Endothelial cell of umbilical vein (primary cell): ENCODE measurements at regions not wholly inside any gene's neighbourhood (a gene's known extent, or its start where the extent isn't known, plus 50 kb on each side); places are given as distances from the start of the nearest gene placed in this dataset.
A peak's percentile ranks its signal among the peaks of the same experiment; 100 is the strongest.

Experiments
- BruUV-seq: library from RNA; stranded (reverse); fragments of 400-500 nt; replicated peaks from 2 replicates; lab custom pipeline; 2021; lab: Mats Ljungman, UMichigan
- CTCF ChIA-PET: fragments of 300-600, 350-600 bp; sonication (Branson Sonifier 250); formaldehyde crosslinking; loops from one replicate; lab custom pipeline; 2021; ENCODE audit warnings: antibody characterized with exemption, inconsistent platforms; lab: Charles Lee
- POLR2A ChIA-PET: fragments of 300-600, 350-600 bp; sonication (Branson Sonifier 250); formaldehyde crosslinking; loops from one replicate; lab custom pipeline; 2021; ENCODE audit warnings: antibody characterized with exemption, inconsistent platforms; lab: Charles Lee
- DNase-seq: peaks from one replicate; pipeline ENCODE4 v3.0.0-alpha.2; 2011; ENCODE audit warnings: low read depth, low spot score
- FAIRE-seq: peaks from 2 replicates; lab custom pipeline; 2011; peaks lifted over from hg19 to GRCh38; lab: Jason Lieb, UNC
- H2AFZ ChIP-seq: 2 replicates; pipeline ENCODE4 v1.6.0; 2012; ENCODE audit warnings: low read depth, low read length, control low read depth, inconsistent platforms
- H3K27ac ChIP-seq: 2 replicates; pipeline ENCODE4 v1.5.1; 2011; ENCODE audit warnings: low read depth, mild to moderate bottlenecking, control low read depth, low read length, moderate library complexity; ENCODE audit not compliant: insufficient read depth
- H3K27me3 ChIP-seq, 2 experiments: 2 replicates each; pipeline versions ENCODE4 v1.6.0 to v1.6.1; 2011; ENCODE audit warnings: low read length in 2 of 2, mixed read lengths in 1 of 2; ENCODE audit not compliant: control insufficient read depth in 2 of 2, insufficient read depth in 2 of 2
- H3K36me3 ChIP-seq, 2 experiments: 2 replicates in 1 of 2; 3 replicates in 1 of 2; pipeline ENCODE4 v1.5.1; 2011; ENCODE audit warnings: low read length in 2 of 2, mild to moderate bottlenecking in 1 of 2, moderate library complexity in 1 of 2; ENCODE audit not compliant: control insufficient read depth in 2 of 2, insufficient read depth in 2 of 2; ENCODE audit errors: extremely low read depth in 1 of 2
- H3K4me1 ChIP-seq: 3 replicates; pipeline ENCODE4 v1.5.1; 2011; ENCODE audit warnings: mild to moderate bottlenecking, low read length; ENCODE audit not compliant: control insufficient read depth, insufficient read depth; ENCODE audit errors: extremely low read depth
- H3K4me2 ChIP-seq: 2 replicates; pipeline ENCODE4 v1.6.1; 2011; ENCODE audit warnings: low read length, control low read depth, mixed read lengths; ENCODE audit not compliant: insufficient read depth
- H3K4me3 ChIP-seq, 3 experiments: fragments of 200-600 bp in 1 of 3; sonication (generic), shearing (Covaris generic) in 1 of 3; replicated peaks in 1 of 3; 2 replicates each; pipeline ENCODE4 v1.5.1; 2011 to 2016; ENCODE audit warnings: control low read depth in 3 of 3, low read length in 3 of 3, mild to moderate bottlenecking in 2 of 3, inconsistent platforms in 1 of 3, low read depth in 1 of 3, moderate library complexity in 1 of 3; ENCODE audit not compliant: insufficient read depth in 1 of 3
- H3K79me2 ChIP-seq: 2 replicates; pipeline ENCODE4 v1.6.0; 2012; ENCODE audit warnings: low read length, inconsistent platforms; ENCODE audit not compliant: control insufficient read depth, insufficient read depth
- H3K9ac ChIP-seq: replicated peaks from 2 replicates; pipeline ENCODE3; 2011; ENCODE audit warnings: low read length, control low read depth; ENCODE audit not compliant: insufficient read depth; ENCODE audit errors: extremely low read depth
- H3K9me1 ChIP-seq: replicated peaks from 3 replicates; pipeline ENCODE4 v1.6.0; 2011; ENCODE audit warnings: mild to moderate bottlenecking, low read length; ENCODE audit not compliant: control insufficient read depth, insufficient read depth; ENCODE audit errors: extremely low read depth
- H3K9me3 ChIP-seq: replicated peaks from 2 replicates; pipeline ENCODE4 v1.5.1; 2012; ENCODE audit warnings: low read length, inconsistent platforms; ENCODE audit not compliant: control insufficient read depth, insufficient read depth
- H4K20me1 ChIP-seq: replicated peaks from 2 replicates; pipeline ENCODE3; 2011; ENCODE audit warnings: mild to moderate bottlenecking, low read length; ENCODE audit not compliant: control insufficient read depth, insufficient read depth; ENCODE audit errors: extremely low read depth
- FOS ChIP-seq: IDR thresholded peaks from 2 replicates; pipeline ENCODE4 v1.6.1; 2011; ENCODE audit warnings: mild to moderate bottlenecking, low read length, moderate library complexity, borderline replicate concordance; ENCODE audit not compliant: insufficient read depth
- GATA2 ChIP-seq: IDR thresholded peaks from 2 replicates; pipeline ENCODE4 v1.7.0; 2011; ENCODE audit warnings: low read depth, mild to moderate bottlenecking, moderate library complexity, mixed read lengths, low read length; ENCODE audit not compliant: insufficient read length, insufficient read depth
- JUN ChIP-seq: IDR thresholded peaks from 2 replicates; pipeline ENCODE4 v1.6.1; 2011; ENCODE audit warnings: borderline replicate concordance, low read depth; ENCODE audit not compliant: insufficient read length, insufficient read depth
- MYC ChIP-seq: IDR thresholded peaks from one replicate; pipeline ENCODE4 v1.6.1; 2011; ENCODE audit warnings: mild to moderate bottlenecking, low read depth, low read length
- POLR2A ChIP-seq: IDR thresholded peaks from 2 replicates; pipeline ENCODE4 v1.6.1; 2012; ENCODE audit warnings: low read depth, mild to moderate bottlenecking, control low read depth, low read length
- dilution Hi-C: fragments of 300-500 bp; cut with MboI; formaldehyde crosslinking; loops from one replicate; pipeline ENCODE4 v1.15.0; 2019; ENCODE audit warnings: low sequenced_read_pairs; ENCODE audit not compliant: extremely low pct_ligation_motif_present
- intact Hi-C: fragments of 100-400 bp; cut with micrococcal nuclease; formaldehyde crosslinking; loops from one replicate; pipeline ENCODE4 v1.10.0; 2022
- TF ChIP-seq, protein P1 (sequence below): IDR thresholded peaks from 2 replicates; pipeline ENCODE4 v1.6.1; 2011; ENCODE audit not compliant: insufficient read depth, insufficient read length
- TF ChIP-seq, protein P2 (sequence below), 2 donors: IDR thresholded peaks; 1 replicate in 1 of 2; 2 replicates in 1 of 2; pipeline ENCODE4 v1.5.1; 2011; ENCODE audit warnings: low read length in 2 of 2, mild to moderate bottlenecking in 2 of 2, moderate library complexity in 2 of 2, control low read depth in 1 of 2, inconsistent platforms in 1 of 2, low read depth in 1 of 2; ENCODE audit not compliant: insufficient read depth in 1 of 2; ENCODE audit errors: extremely low read depth in 1 of 2

DNA sequence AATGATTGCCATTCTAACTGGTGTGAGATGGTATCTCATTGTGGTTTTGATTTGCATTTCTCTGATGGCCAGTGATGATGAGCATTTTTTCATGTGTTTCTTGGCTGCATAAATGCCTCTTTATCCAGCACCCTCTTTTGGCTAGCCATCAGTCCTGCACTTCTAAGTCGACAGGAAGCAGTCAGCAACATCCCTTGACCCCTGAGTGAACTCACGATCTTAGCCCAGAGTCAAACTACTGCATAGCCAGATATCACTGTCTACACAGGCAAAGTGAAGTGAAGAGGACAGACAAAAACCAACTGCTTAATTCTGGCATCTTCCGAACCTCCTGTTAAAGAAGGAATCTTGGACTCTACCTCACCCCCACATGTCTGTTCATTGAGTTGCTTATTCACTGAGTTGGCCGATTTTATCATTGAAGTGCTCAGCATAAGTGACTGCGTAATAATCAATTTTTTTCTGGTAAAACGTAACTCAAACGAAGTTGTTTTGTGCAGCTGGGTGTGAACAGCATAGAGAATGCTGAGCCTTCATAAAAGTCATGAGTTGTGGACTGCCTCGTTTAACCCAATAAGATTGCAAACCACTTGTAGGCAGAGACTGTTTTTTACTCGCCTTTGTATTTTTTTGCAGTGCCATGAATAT is 304.2 kb downstream of the COG6 start:
- Histone ChIP-seq H3K9me3 (no peaks in the 10 kb centered on the region), H3K79me2 (no peaks in the 10 kb centered on the region), H3K9ac (no peak overlapping the region), H4K20me1 (no peaks in the 10 kb centered on the region), H3K9me1 (no peaks in the 10 kb centered on the region), H3K27me3 (no peaks in the 10 kb centered on the region), H3K4me2 (no peak overlapping the region), H3K36me3 (no peaks in the 10 kb centered on the region), H2AFZ (no peak overlapping the region), H3K4me1 (peaks cover 10% of the 10 kb centered on the region), H3K27ac (no peak overlapping the region), H3K4me3 (no peak overlapping the region)
- CTCF ChIA-PET = interaction anchor here (1.8 kb wide), 1 partner anchor 110 kb away, joined by 7 read pairs; no protein-coding TSS in a partner anchor
- DNase-seq (no peak), FAIRE-seq (peak; percentile 55)
- intact Hi-C loops = loop anchor here (10.0 kb wide), 1 partner anchor 815 kb away; the partner anchor contains the start of gene MRPS31
- dilution Hi-C loops = no loop called here
- POLR2A ChIA-PET = no interaction called here
- BruUV-seq = no TSS peak
- TF ChIP-seq, protein P1, sequence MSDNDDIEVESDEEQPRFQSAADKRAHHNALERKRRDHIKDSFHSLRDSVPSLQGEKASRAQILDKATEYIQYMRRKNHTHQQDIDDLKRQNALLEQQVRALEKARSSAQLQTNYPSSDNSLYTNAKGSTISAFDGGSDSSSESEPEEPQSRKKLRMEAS = no peak
- TF ChIP-seq FOS (no peak), POLR2A (no peak), MYC (no peak), GATA2 (no peak)

DNA sequence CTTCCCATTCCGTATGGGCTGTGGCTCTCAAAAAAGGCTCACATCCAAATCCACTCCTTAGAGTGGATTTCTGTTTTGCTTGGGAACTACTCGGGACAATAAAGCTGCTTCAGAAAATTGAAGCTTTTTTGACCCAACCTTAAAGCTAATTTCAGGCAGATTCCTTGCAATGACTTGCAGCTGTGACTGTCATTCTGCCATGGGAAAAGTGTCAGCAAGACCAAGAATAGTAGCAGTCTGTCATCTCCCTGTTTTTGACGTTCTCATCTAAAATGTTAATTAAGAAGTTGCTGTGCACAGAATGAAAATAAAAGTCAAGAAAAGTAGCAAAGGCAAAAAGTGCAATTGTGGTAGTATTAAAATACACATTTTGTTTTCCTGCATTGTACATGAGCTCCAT is 304.7 kb downstream of the COG6 start:
- Histone ChIP-seq H3K9ac (no peak overlapping the region), H3K36me3 (no peaks in the 10 kb centered on the region), H2AFZ (no peak overlapping the region), H3K9me1 (no peaks in the 10 kb centered on the region), H3K4me3 (no peak overlapping the region), H3K27ac (no peak overlapping the region), H4K20me1 (no peaks in the 10 kb centered on the region), H3K9me3 (no peaks in the 10 kb centered on the region), H3K27me3 (no peaks in the 10 kb centered on the region), H3K4me1 (peaks cover 10% of the 10 kb centered on the region), H3K79me2 (no peaks in the 10 kb centered on the region), H3K4me2 (no peak overlapping the region)
- POLR2A ChIA-PET = no interaction called here
- DNase-seq (no peak), FAIRE-seq (no peak)
- CTCF ChIA-PET = interaction anchor here (1.5 to 1.8 kb wide), 2 partner anchors 8 to 110 kb away, joined by 5 to 7 read pairs; no protein-coding TSS in a partner anchor
- intact Hi-C loops = no loop called here
- BruUV-seq = no TSS peak
- dilution Hi-C loops = no loop called here
- TF ChIP-seq, protein P1 = no peak
- no peak for TF ChIP-seq JUN
- TF ChIP-seq, protein P2, sequence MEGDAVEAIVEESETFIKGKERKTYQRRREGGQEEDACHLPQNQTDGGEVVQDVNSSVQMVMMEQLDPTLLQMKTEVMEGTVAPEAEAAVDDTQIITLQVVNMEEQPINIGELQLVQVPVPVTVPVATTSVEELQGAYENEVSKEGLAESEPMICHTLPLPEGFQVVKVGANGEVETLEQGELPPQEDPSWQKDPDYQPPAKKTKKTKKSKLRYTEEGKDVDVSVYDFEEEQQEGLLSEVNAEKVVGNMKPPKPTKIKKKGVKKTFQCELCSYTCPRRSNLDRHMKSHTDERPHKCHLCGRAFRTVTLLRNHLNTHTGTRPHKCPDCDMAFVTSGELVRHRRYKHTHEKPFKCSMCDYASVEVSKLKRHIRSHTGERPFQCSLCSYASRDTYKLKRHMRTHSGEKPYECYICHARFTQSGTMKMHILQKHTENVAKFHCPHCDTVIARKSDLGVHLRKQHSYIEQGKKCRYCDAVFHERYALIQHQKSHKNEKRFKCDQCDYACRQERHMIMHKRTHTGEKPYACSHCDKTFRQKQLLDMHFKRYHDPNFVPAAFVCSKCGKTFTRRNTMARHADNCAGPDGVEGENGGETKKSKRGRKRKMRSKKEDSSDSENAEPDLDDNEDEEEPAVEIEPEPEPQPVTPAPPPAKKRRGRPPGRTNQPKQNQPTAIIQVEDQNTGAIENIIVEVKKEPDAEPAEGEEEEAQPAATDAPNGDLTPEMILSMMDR (IDR thresholded peaks at IDR 0.05; ENCODE audit: extremely low read depth in 1 of 2, insufficient read depth in 1 of 2, low read depth in 1 of 2, low read length in 2 of 2) = no peak
- TF ChIP-seq FOS = no peak
